GM19240 (cell line): ENCODE measurements at regions not wholly inside any gene's neighbourhood (a gene's known extent, or its start where the extent isn't known, plus 50 kb on each side); places are given as distances from the start of the nearest gene placed in this dataset.
"Not testable (repeated sequence)": the region's sequence is repeated elsewhere in the genome, so short reads cannot be mapped to it uniquely, and the experiment has no call there.

Experiments
- DNase-seq: peaks from one replicate; pipeline ENCODE4 v3.0.0; 2011; ENCODE audit warnings: low spot score; ENCODE audit not compliant: insufficient read length

DNA sequence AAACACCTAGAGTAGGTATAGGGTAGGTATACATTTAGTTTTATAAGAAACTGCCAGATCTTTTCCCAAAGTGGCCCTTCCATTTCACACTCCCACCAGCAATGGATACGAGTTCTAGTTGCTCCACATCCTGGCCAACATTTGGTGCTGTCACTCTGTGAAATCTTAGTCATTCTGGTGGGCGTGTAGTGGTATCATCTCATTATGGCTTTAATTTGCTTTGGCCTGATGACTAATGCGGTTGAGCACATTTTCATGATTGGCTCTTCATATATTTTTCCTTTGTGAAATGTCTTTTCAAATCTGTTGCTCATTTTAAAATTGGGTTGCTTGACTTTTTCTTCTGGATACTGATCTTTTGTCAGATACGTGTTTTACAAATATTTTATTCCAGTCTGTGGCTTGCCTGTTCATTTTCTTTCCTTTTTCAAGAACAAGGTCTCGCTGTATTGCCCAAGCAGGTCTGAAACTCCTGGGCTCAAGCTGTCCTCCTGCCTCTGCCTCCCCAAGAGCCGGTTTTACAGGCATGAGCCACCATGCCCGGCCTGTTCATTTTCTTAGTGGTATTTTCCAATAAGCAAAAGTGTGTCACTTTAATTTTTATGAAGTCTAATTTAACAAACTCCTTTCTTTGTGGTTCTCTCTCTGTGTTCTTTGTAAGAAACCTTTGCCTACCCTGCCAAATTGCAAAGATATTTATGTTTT, 192.4 kb downstream of the SEC14L1 start:
- DNase-seq, result no peak

DNA sequence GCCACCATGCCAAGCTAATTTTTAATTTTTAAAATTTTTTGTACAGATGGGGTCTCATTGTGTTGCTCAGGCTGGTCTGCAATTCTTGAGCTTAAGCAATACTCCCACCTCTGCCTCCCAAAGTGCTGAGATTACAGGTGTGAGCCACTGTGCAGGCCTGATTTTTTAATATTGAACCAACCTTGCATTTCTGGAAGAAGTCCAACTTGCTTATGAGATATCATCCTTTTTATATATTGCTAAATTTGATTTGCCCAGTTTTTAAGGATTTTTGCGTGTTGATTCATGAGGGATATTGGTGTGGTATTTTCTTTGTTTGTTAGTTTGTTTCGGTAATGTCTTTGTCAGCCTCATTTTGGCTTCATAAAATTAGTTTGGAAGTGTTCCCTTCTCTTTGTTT, 196.4 kb downstream of the SEC14L1 start:
- no peak for DNase-seq

DNA sequence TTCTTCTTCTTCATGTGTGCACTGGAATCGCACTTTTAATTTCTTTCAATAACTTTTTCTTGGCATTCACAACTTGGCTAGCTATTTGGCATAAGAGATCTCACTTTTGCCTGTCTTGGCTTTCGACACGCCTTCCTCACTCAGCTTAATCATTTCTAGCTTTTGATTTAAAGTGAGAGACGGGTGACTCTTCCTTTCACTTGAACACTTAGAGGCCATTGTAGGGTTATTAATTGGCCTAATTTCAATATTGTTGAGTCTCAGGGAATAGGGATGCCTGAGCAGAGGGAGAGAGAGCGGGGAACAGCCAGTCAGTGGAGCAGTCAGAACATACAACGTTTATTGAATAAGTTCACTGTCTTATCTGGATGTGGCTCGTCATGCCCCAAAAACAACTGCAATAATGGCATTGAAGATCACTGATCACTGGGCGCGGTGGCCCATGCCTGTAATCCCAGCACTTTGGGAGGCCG, 200.3 kb downstream of the SEC14L1 start:
- DNase-seq, result no peak

DNA sequence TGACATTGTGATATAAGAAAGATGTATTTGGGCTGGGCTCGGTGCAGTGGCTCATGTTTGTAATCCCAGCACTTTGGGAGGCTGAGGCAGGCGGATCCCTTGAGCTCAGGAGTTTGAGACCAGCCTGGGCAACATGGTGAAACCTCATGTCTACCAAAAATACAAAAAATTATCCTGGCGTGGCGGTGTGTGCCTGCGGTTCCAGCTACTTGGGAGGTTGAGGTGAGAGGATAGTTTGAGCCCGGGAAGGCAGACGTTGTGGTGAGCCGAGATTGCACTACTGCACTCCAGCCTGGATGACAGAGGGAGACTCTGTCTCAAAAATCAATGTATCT, 201.9 kb downstream of the SEC14L1 start:
- not testable (repeated sequence) for DNase-seq

DNA sequence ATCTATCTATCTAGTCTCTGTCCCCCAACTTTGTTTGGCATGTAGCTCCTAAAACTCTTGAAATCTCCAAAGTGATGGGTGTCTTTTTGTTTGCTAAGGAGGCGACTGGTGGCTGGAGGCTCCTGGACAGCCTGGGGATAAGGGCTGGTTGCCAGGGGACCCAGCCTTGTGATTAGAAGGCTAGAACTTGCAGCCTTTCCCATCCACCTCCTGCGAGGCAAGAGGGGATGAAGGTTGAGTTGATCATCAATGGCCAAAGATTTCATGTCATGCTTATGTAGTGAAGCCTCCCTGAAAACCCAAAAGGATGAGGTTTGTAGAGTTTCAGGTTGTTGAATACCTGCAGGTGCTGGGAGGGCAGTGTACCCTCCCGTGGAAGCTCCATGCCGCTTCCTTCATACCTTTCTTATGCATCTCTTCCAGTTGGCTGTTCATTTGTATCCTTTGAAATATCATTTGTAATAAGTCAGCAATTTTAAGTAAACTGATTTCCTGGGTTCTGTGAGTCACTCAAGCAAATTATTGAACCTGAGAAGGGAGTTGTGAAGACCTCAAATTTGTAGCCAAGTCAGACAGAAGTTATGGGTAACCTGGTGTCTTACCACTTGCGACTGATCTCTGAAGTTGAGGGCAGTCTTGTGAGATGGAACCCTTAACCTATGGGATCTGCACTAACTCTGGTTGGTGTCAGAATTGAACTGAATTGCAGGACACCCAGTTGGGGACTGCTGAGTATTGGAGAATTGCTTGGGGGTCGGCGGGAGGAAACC, 202.4 kb downstream of the SEC14L1 start:
- DNase-seq, result no peak

DNA sequence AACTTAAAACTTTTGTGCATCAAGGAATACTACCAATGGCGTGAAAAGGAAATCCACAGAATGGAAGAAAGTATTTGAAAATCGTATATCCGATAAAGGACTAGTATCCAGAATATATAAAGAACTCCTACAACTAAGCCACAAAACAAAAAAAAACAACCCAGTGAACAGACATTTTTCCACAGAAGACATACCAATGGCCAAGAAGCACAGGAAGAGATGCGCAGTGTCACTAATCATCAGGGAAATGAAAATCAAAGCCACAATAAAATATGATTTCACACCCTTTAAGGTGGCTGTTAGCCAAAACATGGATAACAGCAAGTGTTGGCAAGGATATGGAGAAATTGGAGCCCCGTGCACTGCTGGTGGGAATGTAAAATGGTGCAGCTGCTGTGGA, 203.3 kb downstream of the SEC14L1 start:
- no peak for DNase-seq

DNA sequence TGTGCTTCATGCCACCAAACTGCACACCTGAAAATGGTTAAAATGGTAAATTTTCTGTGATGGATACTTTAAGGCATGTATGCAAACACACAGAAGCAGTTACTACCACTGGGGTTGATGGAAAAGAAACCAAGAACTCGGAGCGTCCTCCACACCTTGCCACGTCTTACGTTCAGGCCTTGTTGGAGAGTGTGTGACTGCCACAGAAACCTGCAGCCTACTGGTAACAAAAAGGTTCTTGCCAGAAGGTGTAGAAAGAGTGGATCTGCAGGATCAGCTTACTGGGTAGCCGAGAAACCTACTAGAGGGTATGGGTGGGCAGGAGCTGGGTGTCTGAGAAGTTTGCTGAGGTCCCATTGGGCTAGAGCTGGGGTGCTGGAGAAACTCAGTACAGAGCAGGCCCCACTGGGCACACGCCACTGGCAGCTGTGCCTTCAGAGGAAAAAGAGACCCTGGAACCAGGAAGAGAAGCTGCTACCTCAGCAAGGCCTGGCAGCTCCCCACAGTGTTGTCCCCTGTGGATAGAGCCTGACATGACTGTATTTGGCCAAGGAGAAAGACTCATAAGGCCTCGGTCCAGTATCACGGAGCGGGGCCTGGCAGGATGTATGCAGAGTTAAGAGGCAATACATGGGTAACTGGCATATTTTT, 204.6 kb downstream of the SEC14L1 start:
- DNase-seq, result no peak

DNA sequence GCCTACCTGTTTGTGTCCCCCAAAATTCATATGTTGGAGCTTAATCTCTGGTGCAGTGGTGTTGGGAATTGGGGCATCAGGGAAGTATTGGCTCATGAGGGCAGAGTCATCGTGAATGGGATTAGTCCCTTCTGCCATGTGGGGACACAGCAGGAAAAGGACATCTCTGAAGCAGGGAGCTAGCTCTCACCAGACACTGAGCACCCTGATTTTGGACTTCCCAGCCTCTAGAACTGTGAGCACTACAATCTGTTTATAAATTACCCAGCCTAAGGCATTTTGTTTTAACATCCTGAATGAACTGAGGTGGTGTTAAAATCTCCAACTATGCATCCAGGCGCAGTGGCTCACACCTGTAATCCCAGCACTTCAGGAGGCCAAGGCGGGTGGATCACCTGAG, 206.0 kb downstream of the SEC14L1 start:
- no peak for DNase-seq

DNA sequence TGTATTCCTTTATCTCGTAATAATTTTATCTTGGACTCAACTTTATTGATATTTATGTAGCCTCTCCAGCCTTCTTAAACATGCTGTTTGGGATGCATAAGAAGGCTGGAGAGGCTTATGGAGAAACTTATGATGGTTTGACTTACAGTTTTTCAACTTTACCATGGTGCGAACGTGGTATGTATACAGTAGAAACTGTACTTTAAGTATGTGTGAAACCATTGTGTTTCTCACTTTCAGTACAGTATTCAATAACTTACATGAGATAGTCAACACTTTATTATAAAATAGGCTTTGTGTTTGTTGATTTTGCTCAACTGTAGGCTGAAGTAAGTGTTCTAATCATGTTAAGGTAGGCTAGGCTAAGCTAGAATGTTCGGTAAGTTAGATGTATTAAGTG, 206.8 kb downstream of the SEC14L1 start:
- no peak for DNase-seq

DNA sequence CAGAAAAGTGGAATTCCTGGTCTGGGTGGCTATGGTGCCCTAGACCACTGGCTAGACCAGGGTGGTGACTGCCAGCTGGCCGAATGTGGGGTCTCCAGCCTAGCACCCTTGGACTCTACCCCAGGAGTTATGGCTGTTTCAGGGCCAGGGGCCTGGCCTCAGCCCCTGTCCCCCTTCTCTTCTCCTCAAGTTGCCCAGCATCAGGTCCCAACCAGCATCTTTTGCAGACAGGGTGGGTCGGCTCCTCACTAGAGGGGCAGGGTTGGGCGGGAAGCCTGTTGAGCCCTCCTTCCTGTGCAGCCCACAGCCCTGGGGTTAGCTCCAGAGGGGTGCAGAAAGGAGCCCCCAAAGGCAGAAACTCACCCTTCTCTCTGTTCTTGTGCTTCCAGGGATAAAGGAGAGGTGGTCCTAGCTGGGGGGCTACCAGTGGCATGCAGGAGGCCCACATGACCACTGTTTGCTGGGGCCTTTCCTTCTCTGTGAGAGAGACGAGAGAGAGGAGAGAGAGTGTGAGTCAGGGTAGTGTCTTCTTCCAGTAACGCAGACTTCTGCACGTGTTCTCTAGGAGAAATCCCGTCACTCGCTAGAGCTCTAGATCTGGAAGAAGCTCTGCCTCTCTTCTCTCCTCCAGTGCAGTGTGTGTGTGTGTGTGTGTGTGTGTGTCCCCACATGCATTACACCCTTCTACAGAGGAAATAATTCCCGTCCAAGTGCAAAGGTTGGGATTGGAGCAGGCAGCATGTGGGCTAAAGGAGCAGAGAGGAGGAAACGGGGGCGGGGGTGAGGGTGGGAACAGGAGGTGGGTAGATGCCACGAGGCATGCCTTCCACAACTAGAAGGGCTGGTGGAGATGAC, 209.4 kb downstream of the SEC14L1 start:
- no peak for DNase-seq

DNA sequence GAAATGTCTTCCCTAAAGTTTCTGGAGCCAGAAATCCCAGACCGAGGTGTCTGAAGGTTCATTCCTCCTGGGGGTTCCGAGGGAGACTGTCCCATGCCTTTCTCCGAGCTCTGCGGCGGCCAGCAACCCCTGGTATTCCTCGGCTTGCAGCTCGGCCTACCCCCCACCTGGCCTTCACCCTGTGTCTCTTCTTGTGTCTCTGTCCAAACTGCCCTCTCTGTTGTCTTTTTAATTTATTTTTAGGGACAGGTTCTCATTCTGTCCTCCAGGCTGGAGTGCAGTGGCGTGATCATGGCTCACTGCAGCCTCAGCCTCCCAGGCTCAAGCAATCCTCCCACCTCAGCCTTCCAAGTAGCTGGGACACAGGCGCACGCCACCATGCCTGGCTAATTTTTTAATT, 211.7 kb downstream of the SEC14L1 start:
- no peak for DNase-seq

DNA sequence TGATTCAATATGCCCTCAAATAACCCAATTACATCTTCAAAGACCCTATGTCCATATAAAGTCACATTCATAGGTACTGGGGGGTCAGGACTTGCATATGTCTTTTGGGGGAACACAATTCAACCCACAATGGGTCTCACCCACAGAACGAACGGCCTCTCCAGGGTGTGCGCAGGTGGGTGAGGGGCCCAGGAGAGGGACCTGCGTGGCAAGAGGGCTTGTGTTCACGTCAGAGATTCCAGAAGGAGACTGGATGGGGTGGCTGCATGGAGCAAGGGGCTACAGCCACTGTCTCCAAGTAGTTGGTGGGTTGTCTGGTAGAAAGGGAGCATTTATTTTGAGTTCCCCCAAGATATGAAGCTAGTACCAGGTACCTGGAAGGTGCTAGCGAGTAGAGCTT, 212.2 kb downstream of the SEC14L1 start:
- no peak for DNase-seq

DNA sequence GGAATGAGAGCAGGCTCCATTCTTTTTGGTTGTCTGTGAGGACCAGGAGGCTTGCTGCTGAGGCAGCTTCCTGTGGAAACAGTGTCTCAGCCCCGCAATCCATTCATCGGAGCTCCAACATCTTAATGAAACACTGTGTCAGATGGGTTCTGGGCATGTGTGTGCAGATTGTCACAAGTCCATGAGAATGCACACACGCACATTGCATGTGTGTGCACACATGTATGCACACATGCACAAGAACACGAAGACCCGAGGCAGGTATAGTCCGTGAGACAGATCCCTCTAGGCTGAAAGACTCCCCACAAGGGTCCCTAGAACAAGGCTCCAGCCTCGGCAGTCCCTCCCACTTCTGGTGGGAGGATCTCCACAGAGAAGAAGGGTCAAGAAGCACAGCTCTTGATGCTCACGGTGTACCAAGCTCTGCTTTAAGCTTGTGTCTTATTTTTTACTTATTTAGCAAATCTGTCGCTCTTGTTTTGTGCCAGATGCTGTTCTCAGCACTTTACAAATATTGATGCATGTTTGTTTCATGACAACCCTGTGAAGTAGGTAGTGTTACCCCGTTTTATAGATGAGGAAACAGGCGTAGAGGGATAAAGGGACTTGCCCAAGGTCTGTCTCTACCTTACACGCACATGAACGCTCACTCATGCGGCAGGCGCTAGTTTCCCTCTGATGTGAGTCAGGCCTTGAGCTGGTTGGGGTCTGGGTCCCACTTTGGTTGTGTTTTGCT, 213.1 kb downstream of the SEC14L1 start:
- DNase-seq, result no peak

DNA sequence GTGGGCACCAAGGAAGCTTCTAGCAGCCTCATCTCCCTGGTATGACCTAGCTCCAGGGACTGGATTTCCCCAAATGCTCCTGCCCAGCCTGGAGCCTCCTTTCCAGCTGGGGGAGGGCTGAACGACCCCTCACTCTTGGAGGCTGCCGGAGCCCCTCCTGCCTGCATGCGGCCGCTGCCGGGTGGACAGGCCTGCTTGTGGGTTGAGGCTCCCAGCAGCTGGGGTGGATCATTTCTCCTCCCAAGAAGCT, 213.6 kb downstream of the SEC14L1 start:
- no peak for DNase-seq

DNA sequence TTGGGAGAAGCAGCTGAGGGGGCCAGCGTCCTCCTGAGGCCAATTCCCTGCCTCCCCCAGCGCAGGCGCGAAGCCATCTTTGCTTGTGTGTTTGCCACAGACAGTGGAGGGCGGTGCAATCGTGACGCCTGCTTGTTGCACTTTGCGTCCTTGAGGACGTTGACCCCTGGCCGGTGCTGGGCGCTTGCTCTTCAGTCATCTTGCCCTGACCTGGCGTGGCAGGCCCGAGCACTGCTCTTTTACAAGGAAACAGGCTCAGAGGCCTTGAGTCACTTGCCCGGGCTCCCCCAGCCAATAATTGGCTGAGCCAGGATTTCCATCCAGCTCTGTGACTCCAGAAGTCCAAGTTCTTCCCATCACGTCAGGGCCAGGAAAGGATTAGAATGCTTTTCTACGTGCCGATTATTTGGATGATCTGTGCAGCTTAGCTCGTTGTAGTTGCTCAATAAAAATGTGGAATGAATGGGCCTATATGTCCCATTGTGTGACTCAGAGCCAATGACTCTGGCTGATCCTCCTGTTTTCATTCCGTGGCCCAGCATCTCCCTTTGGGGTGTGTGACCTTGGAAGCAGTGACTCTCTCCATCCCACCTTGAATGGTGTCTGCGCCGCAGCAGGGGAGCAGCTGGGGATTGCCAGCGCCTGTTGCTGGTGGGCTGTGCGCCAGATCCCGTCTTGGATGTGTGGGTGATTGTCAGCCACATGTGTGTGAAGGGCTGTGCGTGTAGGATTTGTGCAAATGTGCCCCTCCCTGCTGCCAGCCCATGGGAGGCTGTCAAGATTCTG, 214.1 kb downstream of the SEC14L1 start:
- DNase-seq, result peak; percentile 0

DNA sequence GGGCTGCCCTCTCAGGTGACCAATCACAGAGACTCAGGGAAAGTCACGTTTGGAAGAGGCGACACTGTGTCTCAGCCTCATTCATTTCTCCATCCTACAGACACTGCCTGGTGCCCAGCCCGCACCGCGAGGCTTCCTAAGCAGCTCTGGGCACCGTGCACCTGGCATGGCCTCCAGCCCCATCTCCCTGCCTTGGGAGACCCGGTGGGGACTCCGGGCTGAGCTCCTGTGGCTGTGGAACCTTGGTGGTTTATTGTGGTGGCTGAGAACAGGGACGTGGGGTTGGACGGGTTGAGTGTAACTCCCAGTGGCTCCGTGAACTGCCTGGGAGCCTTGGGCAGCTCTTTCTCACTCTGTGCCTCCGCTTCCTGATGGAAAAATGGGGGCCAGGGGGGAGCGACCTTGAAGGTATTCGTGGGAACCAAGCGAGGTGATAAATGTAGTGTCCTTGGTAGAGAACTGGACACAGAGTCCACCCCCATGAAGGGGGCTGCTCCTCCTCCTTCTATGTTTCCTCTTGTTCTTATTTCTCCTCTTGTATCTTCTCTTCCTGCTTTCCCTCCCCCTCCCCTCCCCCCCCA, 215.4 kb downstream of the SEC14L1 start:
- DNase-seq, result no peak

DNA sequence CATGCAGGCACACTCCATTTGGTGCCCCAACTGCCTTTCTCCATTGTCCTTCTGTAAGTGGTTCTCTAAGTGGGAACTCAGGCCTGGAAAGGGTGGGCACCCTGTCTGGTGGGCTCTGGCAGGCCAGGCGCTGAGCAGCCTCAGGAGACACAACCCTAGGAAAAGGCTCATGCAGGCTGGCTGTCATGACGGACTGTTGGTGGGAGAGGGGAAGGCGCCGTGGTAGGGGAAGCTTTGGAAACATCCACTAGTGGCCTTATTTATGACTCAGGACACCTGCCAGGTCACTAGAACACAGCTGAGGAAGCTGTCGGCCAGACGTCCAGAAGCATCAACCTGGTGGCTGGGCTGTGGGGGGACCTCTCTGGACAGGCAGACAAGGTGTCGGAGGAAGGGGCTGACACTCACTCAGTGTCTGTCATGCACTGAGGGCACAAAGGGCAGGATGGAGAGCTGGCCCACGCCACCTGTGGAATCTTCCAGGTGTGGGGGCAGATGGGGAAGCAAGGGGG, 216.0 kb downstream of the SEC14L1 start:
- DNase-seq, result no peak

DNA sequence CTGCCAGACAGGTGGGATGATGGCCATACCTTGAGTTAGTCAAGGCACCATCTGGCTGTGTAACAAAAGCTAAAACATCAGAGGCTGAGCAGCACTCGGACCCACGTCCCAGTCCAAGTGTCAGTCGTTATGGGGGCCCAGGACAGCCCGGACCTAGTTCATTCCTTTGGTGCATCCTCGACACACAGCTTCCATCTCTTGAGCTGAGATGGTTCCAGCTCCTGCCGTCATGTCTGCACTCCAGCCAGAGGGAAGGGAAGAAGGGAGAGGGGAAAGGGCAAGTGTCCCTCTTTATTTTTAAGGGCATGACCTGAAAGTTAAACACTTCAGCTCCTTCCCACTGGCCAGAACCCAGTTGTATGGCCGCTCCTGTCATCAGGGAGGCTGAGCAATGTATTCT, 218.0 kb downstream of the SEC14L1 start:
- DNase-seq, result no peak

DNA sequence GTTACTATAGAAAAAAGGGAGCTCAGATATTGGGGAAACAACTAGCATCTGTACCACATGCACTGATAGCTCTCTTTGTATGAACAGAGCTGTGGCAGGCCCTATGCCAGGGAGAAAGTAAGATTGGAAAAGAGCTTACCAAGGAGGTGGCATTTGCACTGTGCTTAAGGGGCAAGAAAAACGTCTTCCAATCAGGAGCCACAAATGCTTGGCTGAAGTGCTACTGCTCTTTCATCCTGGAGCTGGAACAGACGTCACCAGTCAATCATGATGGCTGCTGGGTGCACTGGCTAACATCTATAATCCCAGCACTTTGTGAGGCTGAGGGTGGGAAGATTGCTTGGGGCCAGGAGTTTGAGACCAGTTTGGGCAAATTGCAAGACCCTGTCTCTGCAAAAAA, 218.5 kb downstream of the SEC14L1 start:
- no peak for DNase-seq
